Fibroblast of the aortic adventitia (primary cell): ENCODE measurements at regions not wholly inside any gene's neighbourhood (a gene's known extent, or its start where the extent isn't known, plus 50 kb on each side); places are given as distances from the start of the nearest gene placed in this dataset.
A peak's percentile ranks its signal among the peaks of the same experiment; 100 is the strongest.

Experiments used
- DNase-seq: peaks from one replicate; pipeline ENCODE4 v3.0.0-alpha.2; 2010; ENCODE audit warnings: low read depth
- H3K4me3 ChIP-seq: 2 replicates; pipeline ENCODE4 v1.5.1; 2011; ENCODE audit warnings: low read depth, mild to moderate bottlenecking, control low read depth, low read length, moderate library complexity
- CTCF ChIP-seq: IDR thresholded peaks from 2 replicates; pipeline ENCODE4 v1.5.1; 2011; ENCODE audit warnings: mild to moderate bottlenecking, low read length, control low read depth, inconsistent platforms; ENCODE audit not compliant: insufficient read depth

GRCh38 chr15:39359771-39360170 lies 221.1 kb upstream of the THBS1 start:
- TF ChIP-seq CTCF, result no peak
- H3K4me3 ChIP-seq, result no peak overlapping the region
- no peak for DNase-seq

GRCh38 chr15:39360452-39360851 lies 220.4 kb upstream of the THBS1 start:
- H3K4me3 ChIP-seq, result no peak overlapping the region
- TF ChIP-seq CTCF, result no peak
- no peak for DNase-seq

- no peak for DNase-seq
- H3K4me3 ChIP-seq, result no peak overlapping the region
- TF ChIP-seq CTCF, result no peak
Observed at GRCh38 chr15:39361497-39361896, 219.4 kb upstream of the THBS1 start.

- TF ChIP-seq CTCF, result no peak
- DNase-seq, result peak; percentile 26
Observed at GRCh38 chr15:39362821-39363561, 217.9 kb upstream of the THBS1 start.

GRCh38 chr15:39363761-39364586 lies 216.9 kb upstream of the THBS1 start:
- no peak overlapping the region for H3K4me3 ChIP-seq
- no peak for DNase-seq
- no peak for TF ChIP-seq CTCF

More at GRCh38 chr15:39362821-39363561, 217.9 kb upstream of the THBS1 start:
- H3K4me3 ChIP-seq, result no peak overlapping the region

GRCh38 chr15:39364721-39365120 lies 216.2 kb upstream of the THBS1 start:
- no peak overlapping the region for H3K4me3 ChIP-seq
- TF ChIP-seq CTCF, result no peak
- DNase-seq, result no peak
